ENCODE measurements at regions not wholly inside any gene's neighbourhood (a gene's known extent, or its start where the extent isn't known, plus 50 kb on each side); places are given as distances from the start of the nearest gene placed in this dataset.
A peak's percentile ranks its signal among the peaks of the same experiment; 100 is the strongest.

- no peaks in the 10 kb centered on the region for H3K27me3 ChIP-seq (ENCODE audit: low read depth)
- no peak overlapping the region for H3K27ac ChIP-seq (replicated peaks)
- intact Hi-C loops (cut with micrococcal nuclease) = no loop called here
- TF ChIP-seq, protein P1, sequence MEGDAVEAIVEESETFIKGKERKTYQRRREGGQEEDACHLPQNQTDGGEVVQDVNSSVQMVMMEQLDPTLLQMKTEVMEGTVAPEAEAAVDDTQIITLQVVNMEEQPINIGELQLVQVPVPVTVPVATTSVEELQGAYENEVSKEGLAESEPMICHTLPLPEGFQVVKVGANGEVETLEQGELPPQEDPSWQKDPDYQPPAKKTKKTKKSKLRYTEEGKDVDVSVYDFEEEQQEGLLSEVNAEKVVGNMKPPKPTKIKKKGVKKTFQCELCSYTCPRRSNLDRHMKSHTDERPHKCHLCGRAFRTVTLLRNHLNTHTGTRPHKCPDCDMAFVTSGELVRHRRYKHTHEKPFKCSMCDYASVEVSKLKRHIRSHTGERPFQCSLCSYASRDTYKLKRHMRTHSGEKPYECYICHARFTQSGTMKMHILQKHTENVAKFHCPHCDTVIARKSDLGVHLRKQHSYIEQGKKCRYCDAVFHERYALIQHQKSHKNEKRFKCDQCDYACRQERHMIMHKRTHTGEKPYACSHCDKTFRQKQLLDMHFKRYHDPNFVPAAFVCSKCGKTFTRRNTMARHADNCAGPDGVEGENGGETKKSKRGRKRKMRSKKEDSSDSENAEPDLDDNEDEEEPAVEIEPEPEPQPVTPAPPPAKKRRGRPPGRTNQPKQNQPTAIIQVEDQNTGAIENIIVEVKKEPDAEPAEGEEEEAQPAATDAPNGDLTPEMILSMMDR (IDR thresholded peaks at IDR 0.05; ENCODE audit: borderline replicate concordance) = no peak
- H3K4me1 ChIP-seq = no peaks in the 10 kb centered on the region
- peaks cover 7% of the 10 kb centered on the region for H3K9me3 ChIP-seq (replicated peaks)
- no peak overlapping the region for H3K4me3 ChIP-seq
- peaks cover 6% of the 10 kb centered on the region for H3K36me3 ChIP-seq
- no peak for DNase-seq
Observed at GRCh38 chr10:112895292-112895691, 54.8 kb upstream of the TCF7L2 start.

DNA sequence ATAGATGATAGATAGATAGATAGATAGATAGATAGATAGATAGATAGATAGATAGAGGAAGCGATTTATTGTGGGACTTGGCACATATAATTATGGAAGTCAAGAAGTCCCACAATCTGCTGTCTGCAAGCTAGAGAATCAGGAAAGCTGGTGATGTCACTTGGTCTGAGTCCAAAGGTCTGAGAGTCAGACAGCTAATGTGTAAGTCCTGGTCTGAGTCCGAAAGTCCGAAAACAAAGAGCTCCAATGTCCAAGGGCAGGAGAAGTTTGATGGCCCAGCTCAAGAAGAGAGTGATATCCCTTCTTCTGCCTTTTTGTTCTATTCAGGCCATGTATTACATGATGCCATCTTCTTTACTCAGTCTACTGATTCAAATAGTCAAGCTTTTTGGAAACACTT lies 53.8 kb upstream of the TCF7L2 start:
- Histone ChIP-seq H3K4me3 (no peak overlapping the region), H3K9me3 (replicated peaks) (peaks cover 7% of the 10 kb centered on the region), H3K36me3 (peaks cover 6% of the 10 kb centered on the region), H3K4me1 (no peaks in the 10 kb centered on the region), H3K27ac (replicated peaks) (no peak overlapping the region), H3K27me3 (ENCODE audit: low read depth) (no peaks in the 10 kb centered on the region)
- TF ChIP-seq, protein P1 (IDR thresholded peaks at IDR 0.05; ENCODE audit: borderline replicate concordance) = no peak
- intact Hi-C loops (cut with micrococcal nuclease) = no loop called here
- no peak for DNase-seq

DNA sequence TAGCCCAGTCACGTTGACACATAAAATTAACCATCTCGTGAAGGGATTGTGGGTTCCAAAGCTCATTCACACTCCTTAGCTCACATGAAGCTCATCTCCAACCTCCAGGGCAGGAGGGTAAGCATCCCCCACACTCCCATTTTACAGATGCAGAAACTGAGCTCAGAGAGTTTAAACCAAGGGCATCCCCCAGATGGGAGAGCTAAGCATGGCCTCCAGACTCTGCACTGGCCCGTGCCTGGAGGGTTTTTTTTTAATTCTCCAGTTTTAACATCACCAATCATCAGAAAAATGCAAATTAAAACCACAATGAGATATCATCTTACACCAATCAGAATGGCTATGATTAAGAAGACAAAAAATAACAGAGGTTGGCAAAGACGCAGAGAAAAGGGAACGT lies 53.3 kb upstream of the TCF7L2 start:
- TF ChIP-seq, protein P1 (IDR thresholded peaks at IDR 0.05; ENCODE audit: borderline replicate concordance) = no peak
- H3K9me3 ChIP-seq (replicated peaks) = peaks cover 7% of the 10 kb centered on the region
- DNase-seq = no peak
- intact Hi-C loops (cut with micrococcal nuclease) = no loop called here
- no peak overlapping the region for H3K4me3 ChIP-seq
- no peaks in the 10 kb centered on the region for H3K4me1 ChIP-seq
- H3K27me3 ChIP-seq (ENCODE audit: low read depth) = no peaks in the 10 kb centered on the region
- no peak overlapping the region for H3K27ac ChIP-seq (replicated peaks)
- H3K36me3 ChIP-seq = peaks cover 6% of the 10 kb centered on the region

GRCh38 chr10:112898540-112899390 lies 51.3 kb upstream of the TCF7L2 start:
- TF ChIP-seq, protein P1 (IDR thresholded peaks at IDR 0.05; ENCODE audit: borderline replicate concordance) = no peak
- no peak for DNase-seq
- intact Hi-C loops (cut with micrococcal nuclease) = no loop called here
- Histone ChIP-seq H3K27me3 (ENCODE audit: low read depth) (no peaks in the 10 kb centered on the region), H3K27ac (replicated peaks) (no peak overlapping the region), H3K36me3 (no peaks in the 10 kb centered on the region), H3K4me1 (no peaks in the 10 kb centered on the region), H3K9me3 (replicated peaks) (no peaks in the 10 kb centered on the region), H3K4me3 (peak overlapping the region; percentile 44)

DNA sequence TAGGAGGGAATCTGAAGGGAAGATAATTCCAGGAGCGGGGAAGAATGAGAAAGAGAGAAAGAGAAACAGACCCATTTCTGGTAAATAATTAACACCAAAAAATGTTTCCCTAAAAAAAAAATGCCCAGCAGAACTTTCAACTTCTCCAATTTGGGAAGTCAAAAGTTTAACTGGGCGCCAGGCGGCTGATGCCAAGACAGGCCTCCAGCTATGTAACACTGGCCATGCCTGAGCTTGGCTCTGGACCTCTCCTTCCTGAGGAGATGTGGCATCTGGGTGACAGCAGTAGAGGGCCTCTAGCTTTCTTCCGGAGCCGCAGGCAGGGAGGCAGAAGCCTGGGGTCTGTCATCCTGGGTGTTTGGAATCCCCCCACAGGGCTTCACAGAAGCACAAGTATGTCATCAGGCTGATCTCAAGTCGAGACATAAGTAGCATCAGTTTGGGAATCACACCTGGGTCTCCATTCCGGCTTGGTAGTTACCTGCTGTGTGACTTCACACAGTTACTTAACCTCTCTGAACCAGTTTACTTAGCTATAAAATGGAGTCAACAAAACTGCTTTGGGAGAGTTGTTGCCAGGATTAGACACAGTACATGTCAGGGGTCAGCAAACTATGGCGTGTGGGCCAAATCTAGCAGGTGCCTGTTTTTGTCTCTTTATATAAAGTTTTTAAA lies 50.5 kb upstream of the TCF7L2 start:
- Histone ChIP-seq H3K9me3 (replicated peaks) (no peaks in the 10 kb centered on the region), H3K36me3 (no peaks in the 10 kb centered on the region), H3K27ac (replicated peaks) (no peak overlapping the region), H3K4me1 (no peaks in the 10 kb centered on the region), H3K27me3 (ENCODE audit: low read depth) (no peaks in the 10 kb centered on the region), H3K4me3 (no peak overlapping the region)
- TF ChIP-seq, protein P1 (IDR thresholded peaks at IDR 0.05; ENCODE audit: borderline replicate concordance) = no peak
- intact Hi-C loops (cut with micrococcal nuclease) = no loop called here
- DNase-seq = no peak
